C4-2B (cell line): ENCODE measurements at regions not wholly inside any gene's neighbourhood (a gene's known extent, or its start where the extent isn't known, plus 50 kb on each side); places are given as distances from the start of the nearest gene placed in this dataset.

ENCODE experiments used
- ZFX ChIP-seq: fragments of 450-650 bp; IDR thresholded peaks from 2 replicates; pipeline ENCODE4 v1.6.1; 2017
- TF ChIP-seq, protein P1 (sequence below): fragments of 450-650 bp; conservative IDR thresholded peaks from 2 replicates; pipeline ENCODE4 v1.5.1; 2017; ENCODE audit warnings: mild to moderate bottlenecking

DNA sequence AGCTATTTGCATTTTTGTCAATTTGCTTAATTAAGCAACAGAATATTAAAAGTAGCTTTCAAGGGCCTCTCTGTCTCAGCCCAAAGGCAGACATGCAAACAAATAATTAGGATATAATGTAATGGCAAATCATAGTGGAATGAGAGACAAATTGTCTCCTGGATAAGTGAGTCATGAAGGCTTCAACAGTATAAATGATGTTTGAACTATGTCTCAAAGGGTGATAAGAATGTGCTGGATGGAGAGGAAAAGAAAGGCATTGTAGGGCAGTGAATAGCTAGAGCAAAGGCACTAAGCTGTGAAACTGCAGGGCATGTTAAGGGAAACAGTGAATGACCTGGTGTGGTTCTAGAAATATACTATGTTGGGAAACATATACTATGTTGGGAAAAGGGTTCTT lies 53.5 kb upstream of the PPP1R12A start:
- TF ChIP-seq, protein P1, sequence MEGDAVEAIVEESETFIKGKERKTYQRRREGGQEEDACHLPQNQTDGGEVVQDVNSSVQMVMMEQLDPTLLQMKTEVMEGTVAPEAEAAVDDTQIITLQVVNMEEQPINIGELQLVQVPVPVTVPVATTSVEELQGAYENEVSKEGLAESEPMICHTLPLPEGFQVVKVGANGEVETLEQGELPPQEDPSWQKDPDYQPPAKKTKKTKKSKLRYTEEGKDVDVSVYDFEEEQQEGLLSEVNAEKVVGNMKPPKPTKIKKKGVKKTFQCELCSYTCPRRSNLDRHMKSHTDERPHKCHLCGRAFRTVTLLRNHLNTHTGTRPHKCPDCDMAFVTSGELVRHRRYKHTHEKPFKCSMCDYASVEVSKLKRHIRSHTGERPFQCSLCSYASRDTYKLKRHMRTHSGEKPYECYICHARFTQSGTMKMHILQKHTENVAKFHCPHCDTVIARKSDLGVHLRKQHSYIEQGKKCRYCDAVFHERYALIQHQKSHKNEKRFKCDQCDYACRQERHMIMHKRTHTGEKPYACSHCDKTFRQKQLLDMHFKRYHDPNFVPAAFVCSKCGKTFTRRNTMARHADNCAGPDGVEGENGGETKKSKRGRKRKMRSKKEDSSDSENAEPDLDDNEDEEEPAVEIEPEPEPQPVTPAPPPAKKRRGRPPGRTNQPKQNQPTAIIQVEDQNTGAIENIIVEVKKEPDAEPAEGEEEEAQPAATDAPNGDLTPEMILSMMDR, result no peak
- no peak for TF ChIP-seq ZFX
